ENCODE measurements at regions not wholly inside any gene's neighbourhood (a gene's known extent, or its start where the extent isn't known, plus 50 kb on each side); places are given as distances from the start of the nearest gene placed in this dataset.

- no peak for DNase-seq
Measured at GRCh38 chr4:57488366-57489162, 378.4 kb upstream of the IGFBP7 start.

GRCh38 chr4:57475424-57475823 is 365.2 kb upstream of the IGFBP7 start:
- DNase-seq = no peak

- DNase-seq = no peak
Measured at GRCh38 chr4:57465321-57466056, 355.3 kb upstream of the IGFBP7 start.

- no peak for DNase-seq
Measured at GRCh38 chr4:57462843-57463242, 352.7 kb upstream of the IGFBP7 start.

GRCh38 chr4:57460967-57461366 is 350.8 kb upstream of the IGFBP7 start:
- DNase-seq = no peak

- no peak for DNase-seq
Measured at GRCh38 chr4:57448901-57449300, 338.7 kb upstream of the IGFBP7 start.

GRCh38 chr4:57448452-57448851 is 338.3 kb upstream of the IGFBP7 start:
- no peak for DNase-seq

GRCh38 chr4:57446266-57446665 is 336.1 kb upstream of the IGFBP7 start:
- DNase-seq = no peak

- no peak for DNase-seq
Measured at GRCh38 chr4:57445686-57446085, 335.5 kb upstream of the IGFBP7 start.

- DNase-seq = no peak
Measured at GRCh38 chr4:57444671-57445070, 334.5 kb upstream of the IGFBP7 start.

- no peak for DNase-seq
Measured at GRCh38 chr4:57443787-57444186, 333.6 kb upstream of the IGFBP7 start.

GRCh38 chr4:57443308-57443707 is 333.1 kb upstream of the IGFBP7 start:
- DNase-seq = no peak

- DNase-seq = peak in 8 of 14 donors; percentile 13 to 61 (median 26)
Measured at GRCh38 chr4:57442831-57443291, 332.7 kb upstream of the IGFBP7 start.

- DNase-seq = no peak
Measured at GRCh38 chr4:57442241-57442640, 332.1 kb upstream of the IGFBP7 start.

GRCh38 chr4:57437649-57438048 is 327.5 kb upstream of the IGFBP7 start:
- no peak for DNase-seq

GRCh38 chr4:57435300-57435699 is 325.1 kb upstream of the IGFBP7 start:
- no peak for DNase-seq

- DNase-seq = no peak
Measured at GRCh38 chr4:57430726-57431125, 320.5 kb upstream of the IGFBP7 start.

- DNase-seq = peak in 9 of 14 donors; percentile 9 to 71 (median 21)
Measured at GRCh38 chr4:57426779-57427395, 316.7 kb upstream of the IGFBP7 start.

GRCh38 chr4:57425610-57426009 is 315.4 kb upstream of the IGFBP7 start:
- DNase-seq = no peak

GRCh38 chr4:57424232-57424897 is 314.2 kb upstream of the IGFBP7 start:
- DNase-seq = peak in 8 of 14 donors; percentile 16 to 78 (median 27)

- DNase-seq = no peak
Measured at GRCh38 chr4:57418133-57418532, 307.9 kb upstream of the IGFBP7 start.

- DNase-seq = no peak
Measured at GRCh38 chr4:57412259-57413054, 302.3 kb upstream of the IGFBP7 start.

All from C1 segment of cervical spinal cord (tissue), 14 donors.